HepG2 (cell line): ENCODE measurements at regions not wholly inside any gene's neighbourhood (a gene's known extent, or its start where the extent isn't known, plus 50 kb on each side); places are given as distances from the start of the nearest gene placed in this dataset.
"Not testable (repeated sequence)": the region's sequence is repeated elsewhere in the genome, so short reads cannot be mapped to it uniquely, and the experiment has no call there.

Source experiments
- ATAC-seq: fragments of 200-7000 bp; cut with Tn5 transposase; 3 replicates; pipeline ENCODE4 v1.9.1; 2020; ENCODE audit warnings: mild to moderate bottlenecking, moderate library complexity
- BruUV-seq: library from RNA; stranded (reverse); fragments of 400-500 nt; replicated peaks from 2 replicates; lab custom pipeline; 2021; lab: Mats Ljungman, UMichigan
- CTCF ChIA-PET: fragments of 300-600 bp; formaldehyde crosslinking; extraction: SDS; loops from one replicate; lab custom pipeline; 2021; ENCODE audit warnings: low total read pairs, inconsistent platforms, low intra/inter-chr PET ratio; lab: Yijun Ruan, JAX
- POLR2A ChIA-PET: fragments of 350-600 bp; sonication (Branson Sonifier 250); formaldehyde crosslinking; loops from one replicate; lab custom pipeline; 2020; ENCODE audit warnings: antibody characterized with exemption, inconsistent platforms; lab: Yijun Ruan, JAX
- DNase-seq: peaks from one replicate; pipeline ENCODE4 v3.0.0-alpha.2; 2015; ENCODE audit warnings: low spot score
- FAIRE-seq: peaks from 3 replicates; lab custom pipeline; 2011; peaks lifted over from hg19 to GRCh38; lab: Jason Lieb, UNC
- H2AFZ ChIP-seq: one replicate; pipeline ENCODE4 v1.6.1; 2011; ENCODE audit warnings: low read length, inconsistent platforms
- H3K27ac ChIP-seq: fragments of 300-600 bp; 3 replicates; pipeline ENCODE4 v1.8.0; 2011; ENCODE audit warnings: mixed run types, mild to moderate bottlenecking, mixed read lengths, low read length, inconsistent platforms; ENCODE audit not compliant: insufficient read depth; ENCODE audit errors: extremely low read length
- H3K27me3 ChIP-seq, 2 experiments: fragments of 200-600 bp in 1 of 2; 2 replicates in 1 of 2; 3 replicates in 1 of 2; pipeline versions ENCODE4 v1.6.0 to v1.8.0; 2011; ENCODE audit warnings: low read length in 2 of 2, mild to moderate bottlenecking in 2 of 2, moderate library complexity in 2 of 2, inconsistent platforms in 1 of 2; ENCODE audit not compliant: insufficient read depth in 2 of 2, control insufficient read depth in 1 of 2
- H3K36me3 ChIP-seq, 2 experiments: fragments of 200-600 bp in 1 of 2; replicated peaks in 1 of 2; 2 replicates in 1 of 2; 3 replicates in 1 of 2; pipeline versions ENCODE4 v1.5.1 to v1.8.0; 2011; ENCODE audit warnings: low read length in 2 of 2, inconsistent platforms in 1 of 2; ENCODE audit not compliant: insufficient read depth in 2 of 2, control insufficient read depth in 1 of 2
- H3K4me1 ChIP-seq: 2 replicates; pipeline ENCODE4 v1.5.1; 2012; ENCODE audit warnings: low read length, inconsistent platforms; ENCODE audit not compliant: insufficient read depth
- H3K4me2 ChIP-seq: 2 replicates; pipeline ENCODE4 v1.6.0; 2011; ENCODE audit warnings: low read depth, low read length, inconsistent platforms
- H3K4me3 ChIP-seq, 3 experiments: fragments of 200-600 bp in 1 of 3; sonication (generic), shearing (Covaris generic) in 1 of 3; replicated peaks in 1 of 3; 2 replicates each; pipeline ENCODE4 v1.5.1; 2011 to 2016; ENCODE audit warnings: low read length in 3 of 3, inconsistent platforms in 2 of 3, low read depth in 2 of 3, mild to moderate bottlenecking in 2 of 3, control low read depth in 1 of 3, mixed read lengths in 1 of 3; ENCODE audit not compliant: insufficient read depth in 1 of 3
- H3K79me2 ChIP-seq: one replicate; pipeline ENCODE4 v1.6.1; 2011; ENCODE audit warnings: low read length, inconsistent platforms; ENCODE audit not compliant: insufficient read depth
- H3K9ac ChIP-seq: 2 replicates; pipeline ENCODE4 v1.6.0; 2011; ENCODE audit warnings: mild to moderate bottlenecking, low read depth, low read length, inconsistent platforms; ENCODE audit not compliant: insufficient read depth
- H3K9me3 ChIP-seq: 2 replicates; pipeline ENCODE4 v1.5.1; 2012; ENCODE audit warnings: mild to moderate bottlenecking, low read length
- H4K20me1 ChIP-seq: 2 replicates; pipeline ENCODE4 v1.6.0; 2011; ENCODE audit warnings: inconsistent platforms, mild to moderate bottlenecking, low read length, moderate library complexity; ENCODE audit not compliant: insufficient read depth
- ATF7 ChIP-seq, 2 experiments: fragments of 450-650 bp in 1 of 2; sonication (generic) in 1 of 2; formaldehyde crosslinking in 1 of 2; IDR thresholded peaks; 2 replicates each; pipeline versions ENCODE4 v1.4.0 to v1.6.1; 2016 to 2020; ENCODE audit warnings: antibody characterized with exemption in 1 of 2, mild to moderate bottlenecking in 1 of 2, missing genetic modification reagents in 1 of 2
- FOXA3 ChIP-seq: IDR thresholded peaks from 2 replicates; pipeline ENCODE4 v1.6.1; 2016; ENCODE audit warnings: missing genetic modification reagents, missing compliant biosample characterization
- IRF2 ChIP-seq: IDR thresholded peaks from 2 replicates; pipeline ENCODE4 v1.6.1; 2018; ENCODE audit warnings: missing genetic modification reagents, missing compliant biosample characterization
- POGK ChIP-seq: sonication (generic); formaldehyde crosslinking; conservative IDR thresholded peaks from 2 replicates; pipeline ENCODE4 v1.8.0; 2022; ENCODE audit warnings: mild to moderate bottlenecking, moderate library complexity, missing genetic modification reagents
- SYNCRIP ChIP-seq: fragments of 200-400 bp; formaldehyde crosslinking; IDR thresholded peaks from 2 replicates; pipeline ENCODE4 v1.6.1; 2018; ENCODE audit warnings: mild to moderate bottlenecking, low read depth, low read length; ENCODE audit not compliant: insufficient read depth
- ZBTB7B ChIP-seq: sonication (generic); formaldehyde crosslinking; IDR thresholded peaks from 2 replicates; pipeline ENCODE4 v1.4.0; 2020; ENCODE audit warnings: missing genetic modification reagents
- ZNF224 ChIP-seq: sonication (generic); formaldehyde crosslinking; IDR thresholded peaks from 2 replicates; pipeline ENCODE4 v1.5.0; 2020; ENCODE audit warnings: mild to moderate bottlenecking, missing genetic modification reagents
- ZNF24 ChIP-seq: fragments of 450-650 bp; IDR thresholded peaks from 2 replicates; pipeline ENCODE4 v1.6.1; 2017; ENCODE audit warnings: antibody characterized with exemption, mild to moderate bottlenecking
- ZNF451 ChIP-seq: sonication (generic); formaldehyde crosslinking; IDR thresholded peaks from 2 replicates; pipeline ENCODE4 v1.5.0; 2020; ENCODE audit warnings: mild to moderate bottlenecking, missing genetic modification reagents
- ZNF670 ChIP-seq: sonication (generic); formaldehyde crosslinking; IDR thresholded peaks from 2 replicates; pipeline ENCODE4 v1.8.0; 2022; ENCODE audit warnings: mild to moderate bottlenecking, missing genetic modification reagents, borderline replicate concordance
- ZNF709 ChIP-seq: sonication (generic); formaldehyde crosslinking; IDR thresholded peaks from 2 replicates; pipeline ENCODE4 v1.5.0; 2020; ENCODE audit warnings: mild to moderate bottlenecking, missing genetic modification reagents
- ZNF878 ChIP-seq: sonication (generic); formaldehyde crosslinking; IDR thresholded peaks from 2 replicates; pipeline ENCODE4 v1.8.1; 2023; ENCODE audit warnings: mild to moderate bottlenecking, missing genetic modification reagents, moderate library complexity
- ZZZ3 ChIP-seq: sonication (generic); formaldehyde crosslinking; IDR thresholded peaks from 2 replicates; pipeline ENCODE4 v1.4.0; 2020; ENCODE audit warnings: missing genetic modification reagents, mild to moderate bottlenecking, borderline replicate concordance
- WGBS: methylation state at CpG from one replicate; pipeline ENCODE4 v1.1.6; 2017; ENCODE audit warnings: low lambda C conversion rate; 5-methylcytosine and 5-hydroxymethylcytosine counted together
- in situ Hi-C: cut with HindIII; loops from 2 replicates; pipeline ENCODE4 v1.10.0; 2017; ENCODE audit warnings: low pct_unique_long_range_greater_than_20kb; ENCODE audit not compliant: extremely low pct_ligation_motif_present
- intact Hi-C: fragments of 100-400 bp; cut with micrococcal nuclease; formaldehyde crosslinking; loops from one replicate; pipeline ENCODE4 v1.10.0; 2022; ENCODE audit not compliant: unreplicated experiment

DNA sequence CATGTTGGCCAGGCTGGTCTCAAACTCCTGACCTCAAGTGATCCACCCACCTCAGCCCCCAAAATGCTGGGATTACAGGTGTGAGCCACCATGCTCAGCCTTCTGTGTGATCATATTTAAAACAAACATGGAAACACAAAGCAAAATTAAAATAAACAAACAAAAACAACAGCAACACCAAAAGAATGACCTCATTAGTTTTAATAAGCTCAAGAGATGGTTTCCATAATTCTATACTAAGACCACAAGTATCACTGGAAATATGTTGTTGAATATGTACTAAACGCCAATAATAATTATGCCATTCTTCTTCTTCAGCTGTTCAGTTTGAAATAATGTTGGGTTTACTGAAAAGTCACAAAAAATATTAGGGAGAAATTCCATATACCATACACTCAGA, 526.4 kb downstream of the LRRIQ3 start:
- POLR2A ChIA-PET = no interaction called here
- WGBS = 4% methylated on average over 1 of the region's 1 CpG
- Histone ChIP-seq H3K9ac (no peak overlapping the region), H3K27me3 (no peaks in the 10 kb centered on the region), H3K4me2 (no peak overlapping the region), H3K79me2 (no peaks in the 10 kb centered on the region)
- intact Hi-C loops = no loop called here
- no peak for ATAC-seq
- no peak for TF ChIP-seq ZBTB7B
- peak; percentile 54; the same call in 1 of the 2 replicates for TF ChIP-seq ATF7 (IDR thresholded peaks at IDR 0.05)
- TF ChIP-seq ATF7 (CRISPR knock-in tag; IDR thresholded peaks at IDR 0.05) = no peak
- TF ChIP-seq, all 625 proteins: peak for 1
- CTCF ChIA-PET = no interaction called here
- no TSS peak for BruUV-seq
- H4K20me1 ChIP-seq = no peaks in the 10 kb centered on the region
- peaks cover 19% of the 10 kb centered on the region for H3K9me3 ChIP-seq
- FAIRE-seq (no peak), DNase-seq (no peak)
- H2AFZ ChIP-seq = no peak overlapping the region
- in situ Hi-C loops = no loop called here
- H3K36me3 ChIP-seq = no peaks in the 10 kb centered on the region
- no peak overlapping the region for H3K4me3 ChIP-seq
- H3K4me1 ChIP-seq = no peaks in the 10 kb centered on the region
- no peak overlapping the region for H3K27ac ChIP-seq

DNA sequence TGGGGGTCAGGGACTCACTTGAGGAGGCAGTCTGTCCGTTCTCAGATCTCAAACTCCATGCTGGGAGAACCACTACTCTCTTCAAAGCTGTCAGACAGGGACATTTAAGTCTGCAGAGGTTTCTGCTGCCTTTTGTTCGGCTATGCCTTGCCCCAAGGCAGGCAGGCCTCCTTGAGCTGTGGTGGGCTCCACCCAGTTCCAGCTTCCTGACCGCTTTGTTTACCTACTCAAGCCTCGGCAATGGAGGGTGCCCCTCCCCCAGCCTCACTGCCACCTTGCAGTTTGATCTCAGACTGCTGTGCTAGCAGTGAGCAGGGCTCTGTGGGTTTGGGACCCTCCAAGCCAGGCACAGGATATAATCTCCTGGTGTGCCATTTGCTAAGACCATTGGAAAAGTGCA, 530.0 kb downstream of the LRRIQ3 start:
- peaks cover 55% of the 10 kb centered on the region for H3K9me3 ChIP-seq
- CTCF ChIA-PET, intact Hi-C loops, FAIRE-seq, H3K4me1 ChIP-seq, H3K79me2 ChIP-seq, H4K20me1 ChIP-seq, H3K27me3 ChIP-seq, POLR2A ChIA-PET, H2AFZ ChIP-seq, in situ Hi-C loops, H3K36me3 ChIP-seq, H3K9ac ChIP-seq, H3K27ac ChIP-seq, BruUV-seq, H3K4me3 ChIP-seq, DNase-seq, ATAC-seq, H3K4me2 ChIP-seq: not testable (repeated sequence)
- 8% methylated on average over 4 of the region's 4 CpGs for WGBS

GRCh38 chr1:73662526-73662925, 535.5 kb downstream of the LRRIQ3 start:
- ATAC-seq (no peak), DNase-seq (no peak), FAIRE-seq (no peak)
- Histone ChIP-seq H3K4me1 (no peaks in the 10 kb centered on the region), H3K4me2 (no peak overlapping the region), H3K27ac (no peak overlapping the region), H2AFZ (no peak overlapping the region), H3K36me3 (no peaks in the 10 kb centered on the region), H3K4me3 (no peak overlapping the region), H4K20me1 (no peaks in the 10 kb centered on the region), H3K9me3 (peaks cover 87% of the 10 kb centered on the region), H3K9ac (no peak overlapping the region), H3K79me2 (no peaks in the 10 kb centered on the region), H3K27me3 (no peaks in the 10 kb centered on the region)
- 3% methylated on average over 2 of the region's 2 CpGs for WGBS
- POLR2A ChIA-PET = no interaction called here
- in situ Hi-C loops = no loop called here
- intact Hi-C loops = no loop called here
- no TSS peak for BruUV-seq
- CTCF ChIA-PET = no interaction called here
- TF ChIP-seq ZNF709 (CRISPR knock-in tag) (no peak), ZNF24 (no peak), ZNF451 (CRISPR knock-in tag) (no peak), ZZZ3 (CRISPR knock-in tag) (no peak), FOXA3 (no peak), IRF2 (CRISPR knock-in tag) (no peak), ZNF670 (CRISPR knock-in tag) (no peak), POGK (CRISPR knock-in tag) (no peak), ZNF878 (no peak), SYNCRIP (no peak), ZNF224 (CRISPR knock-in tag) (no peak)
